SU-DHL-6 (cell line): ENCODE measurements at regions not wholly inside any gene's neighbourhood (a gene's known extent, or its start where the extent isn't known, plus 50 kb on each side); places are given as distances from the start of the nearest gene placed in this dataset.

Experiments
- CTCF ChIP-seq: fragments of 200-600 bp; sonication (generic); IDR thresholded peaks from one replicate; pipeline ENCODE4 v1.5.1; 2017; ENCODE audit warnings: antibody characterized with exemption, mild to moderate bottlenecking, low read length, moderate library complexity; ENCODE audit not compliant: insufficient read depth, poor library complexity, severe bottlenecking
- EZH2phosphoT487 ChIP-seq: fragments of 200-600 bp; sonication (generic), shearing (Covaris generic); conservative IDR thresholded peaks from 2 replicates; pipeline ENCODE4 v1.6.1; 2018; ENCODE audit warnings: mild to moderate bottlenecking, antibody characterized with exemption, low read length, moderate library complexity, mixed read lengths

- TF ChIP-seq CTCF (no peak), EZH2phosphoT487 (no peak)
Observed at GRCh38 chr1:10864776-10865175, 68.3 kb upstream of the CASZ1 start.
